Uterus (tissue), 3 donors: ENCODE measurements at regions not wholly inside any gene's neighbourhood (a gene's known extent, or its start where the extent isn't known, plus 50 kb on each side); places are given as distances from the start of the nearest gene placed in this dataset.
"Not testable (repeated sequence)": the region's sequence is repeated elsewhere in the genome, so short reads cannot be mapped to it uniquely, and the experiment has no call there.

Experiments
- DNase-seq, 2 donors: peaks; one replicate each; pipeline ENCODE4 v3.0.0-alpha.2; 2019 to 2020
- H3K27ac ChIP-seq, 2 donors: fragments of 200-600 bp; sonication (generic); 1 replicate in 1 of 2; 2 replicates in 1 of 2; pipeline ENCODE4 v1.5.1; 2016 to 2018
- H3K27me3 ChIP-seq, 2 donors: fragments of 200-600 bp; sonication (generic); one replicate each; pipeline ENCODE4 v1.5.1; 2018 to 2019; ENCODE audit warnings: control low read depth in 1 of 2
- H3K36me3 ChIP-seq, 2 donors: fragments of 200-600 bp; sonication (generic); one replicate each; pipeline ENCODE4 v1.5.1; 2019; ENCODE audit warnings: control low read depth in 1 of 2
- H3K4me1 ChIP-seq, 2 donors: fragments of 200-600 bp; sonication (generic); one replicate each; pipeline ENCODE4 v1.5.1; 2018 to 2019; ENCODE audit warnings: control low read depth in 1 of 2
- H3K4me3 ChIP-seq, 2 donors: fragments of 200-600 bp; sonication (generic); 1 replicate in 1 of 2; 2 replicates in 1 of 2; pipeline ENCODE4 v1.5.1; 2018 to 2019; ENCODE audit warnings: mild to moderate bottlenecking in 1 of 2
- H3K9me3 ChIP-seq, 2 donors: fragments of 200-600 bp; sonication (generic); one replicate each; pipeline ENCODE4 v1.5.1; 2019; ENCODE audit warnings: control low read depth in 1 of 2
- CTCF ChIP-seq, 4 experiments: fragments of 200-600 bp in 2 of 4; fragments of 450-650 bp in 2 of 4; sonication (generic) in 2 of 4; IDR thresholded peaks; one replicate each; pipeline ENCODE4 v1.5.1; 2016 to 2019; ENCODE audit warnings: antibody characterized with exemption in 4 of 4, mild to moderate bottlenecking in 2 of 4, moderate library complexity in 1 of 4
- POLR2A ChIP-seq, 2 donors: fragments of 450-650 bp; IDR thresholded peaks; one replicate each; pipeline ENCODE4 v1.6.1; 2016; ENCODE audit warnings: antibody characterized with exemption in 2 of 2, mild to moderate bottlenecking in 1 of 2, moderate library complexity in 1 of 2
- intact Hi-C: fragments of 100-400 bp; cut with DNase I; formaldehyde crosslinking; loops from one replicate; pipeline ENCODE4 v1.15.1; 2023; ENCODE audit warnings: low total_unique reads
- donor health status: DM: yes; HTN: yes; CAD: no.

GRCh38 chr4:33998291-33998690 lies 2246.0 kb downstream of the ARAP2 start:
- H3K4me3 ChIP-seq, result no peak overlapping the region
- H3K36me3 ChIP-seq, result no peaks in the 10 kb centered on the region
- no peak for TF ChIP-seq CTCF (IDR thresholded peaks at IDR 0.05)
- TF ChIP-seq POLR2A (IDR thresholded peaks at IDR 0.05), result no peak
- H3K9me3 ChIP-seq, result peaks cover 0 to 2% of the 10 kb centered on the region in 2 donors
- H3K27ac ChIP-seq, result no peak overlapping the region
- no peaks in the 10 kb centered on the region for H3K4me1 ChIP-seq
- no peak for DNase-seq
- intact Hi-C loops, result no loop called here
- H3K27me3 ChIP-seq, result no peaks in the 10 kb centered on the region

- intact Hi-C loops, result no loop called here
- DNase-seq, result no peak
- H3K27me3 ChIP-seq, result no peaks in the 10 kb centered on the region
- no peaks in the 10 kb centered on the region for H3K4me1 ChIP-seq
- no peak for TF ChIP-seq POLR2A (IDR thresholded peaks at IDR 0.05)
- no peak for TF ChIP-seq CTCF (IDR thresholded peaks at IDR 0.05)
- H3K36me3 ChIP-seq, result no peaks in the 10 kb centered on the region
- peaks cover 0 to 2% of the 10 kb centered on the region in 2 donors for H3K9me3 ChIP-seq
- no peak overlapping the region for H3K27ac ChIP-seq
- no peak overlapping the region for H3K4me3 ChIP-seq
Measured at GRCh38 chr4:34000356-34000755, 2244.0 kb downstream of the ARAP2 start.

GRCh38 chr4:34006540-34006939 lies 2237.8 kb downstream of the ARAP2 start:
- not testable (repeated sequence) for H3K4me3 ChIP-seq, DNase-seq, H3K4me1 ChIP-seq

GRCh38 chr4:34009951-34010350 lies 2234.4 kb downstream of the ARAP2 start:
- Histone ChIP-seq H3K27ac (no peak overlapping the region), H3K4me3 (no peak overlapping the region), H3K36me3 (no peaks in the 10 kb centered on the region), H3K9me3 (no peaks in the 10 kb centered on the region), H3K4me1 (no peaks in the 10 kb centered on the region), H3K27me3 (no peaks in the 10 kb centered on the region)
- intact Hi-C loops, result no loop called here
- TF ChIP-seq CTCF (IDR thresholded peaks at IDR 0.05) (no peak), POLR2A (IDR thresholded peaks at IDR 0.05) (no peak)
- no peak for DNase-seq

More at GRCh38 chr4:34006540-34006939, 2237.8 kb downstream of the ARAP2 start:
- H3K9me3 ChIP-seq, intact Hi-C loops, H3K27ac ChIP-seq, H3K36me3 ChIP-seq, H3K27me3 ChIP-seq: not testable (repeated sequence)

- H3K4me1 ChIP-seq, result no peaks in the 10 kb centered on the region
- no peak for DNase-seq
- H3K27ac ChIP-seq, result no peak overlapping the region
- TF ChIP-seq CTCF (IDR thresholded peaks at IDR 0.05) (no peak), POLR2A (IDR thresholded peaks at IDR 0.05) (no peak)
- intact Hi-C loops, result no loop called here
- H3K36me3 ChIP-seq, result no peaks in the 10 kb centered on the region
- H3K9me3 ChIP-seq, result no peaks in the 10 kb centered on the region
- H3K27me3 ChIP-seq, result no peaks in the 10 kb centered on the region
- H3K4me3 ChIP-seq, result no peak overlapping the region
Measured at GRCh38 chr4:34010751-34011519, 2233.4 kb downstream of the ARAP2 start.
